ENCODE measurements at regions not wholly inside any gene's neighbourhood (a gene's known extent, or its start where the extent isn't known, plus 50 kb on each side); places are given as distances from the start of the nearest gene placed in this dataset.

DNA sequence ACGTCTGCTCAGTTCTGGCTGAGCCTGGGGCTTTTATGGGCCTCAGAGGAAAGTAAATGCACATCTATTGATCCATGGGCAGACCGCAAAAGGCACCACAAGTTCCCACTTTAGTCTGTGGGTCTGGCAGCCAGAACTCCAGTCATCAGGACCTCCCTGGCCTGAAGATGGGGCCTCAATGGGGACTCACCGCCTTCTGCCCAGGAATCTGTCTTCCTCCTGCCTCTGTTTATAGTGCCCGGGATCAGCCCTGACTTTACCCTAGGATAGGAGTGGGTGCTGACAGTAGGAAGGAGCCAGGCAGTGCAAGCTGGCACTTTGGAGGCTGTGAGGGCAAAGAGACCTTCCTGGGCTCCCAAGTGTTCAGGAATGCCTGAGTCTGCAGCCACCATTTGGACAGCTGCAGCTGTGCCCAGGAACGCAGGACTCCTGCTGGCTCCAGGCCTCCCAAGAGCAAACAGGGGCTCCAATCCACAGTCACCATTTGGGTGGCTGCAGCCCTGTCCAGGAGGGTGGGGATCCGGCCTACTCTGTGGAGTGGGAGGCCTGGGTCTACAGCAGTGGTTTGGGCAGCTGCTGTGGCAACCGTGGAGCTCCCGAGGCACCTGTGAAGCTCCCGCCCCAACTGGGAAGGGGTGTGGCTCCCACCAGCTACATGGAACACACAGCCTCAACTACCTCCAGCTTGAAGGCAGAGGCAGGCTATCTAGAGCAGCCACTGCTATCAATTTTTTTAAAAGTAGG lies 1440.9 kb upstream of the ADGRL3 start:
- TF ChIP-seq, protein P1, sequence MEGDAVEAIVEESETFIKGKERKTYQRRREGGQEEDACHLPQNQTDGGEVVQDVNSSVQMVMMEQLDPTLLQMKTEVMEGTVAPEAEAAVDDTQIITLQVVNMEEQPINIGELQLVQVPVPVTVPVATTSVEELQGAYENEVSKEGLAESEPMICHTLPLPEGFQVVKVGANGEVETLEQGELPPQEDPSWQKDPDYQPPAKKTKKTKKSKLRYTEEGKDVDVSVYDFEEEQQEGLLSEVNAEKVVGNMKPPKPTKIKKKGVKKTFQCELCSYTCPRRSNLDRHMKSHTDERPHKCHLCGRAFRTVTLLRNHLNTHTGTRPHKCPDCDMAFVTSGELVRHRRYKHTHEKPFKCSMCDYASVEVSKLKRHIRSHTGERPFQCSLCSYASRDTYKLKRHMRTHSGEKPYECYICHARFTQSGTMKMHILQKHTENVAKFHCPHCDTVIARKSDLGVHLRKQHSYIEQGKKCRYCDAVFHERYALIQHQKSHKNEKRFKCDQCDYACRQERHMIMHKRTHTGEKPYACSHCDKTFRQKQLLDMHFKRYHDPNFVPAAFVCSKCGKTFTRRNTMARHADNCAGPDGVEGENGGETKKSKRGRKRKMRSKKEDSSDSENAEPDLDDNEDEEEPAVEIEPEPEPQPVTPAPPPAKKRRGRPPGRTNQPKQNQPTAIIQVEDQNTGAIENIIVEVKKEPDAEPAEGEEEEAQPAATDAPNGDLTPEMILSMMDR (conservative IDR thresholded peaks at IDR 0.05; ENCODE audit: low read depth, low read length): no peak
- no peak for TF ChIP-seq EZH2 (IDR thresholded peaks at IDR 0.05; ENCODE audit: low read length, unreplicated experiment)

Data from PC-3 (cell line).